ENCODE measurements at regions not wholly inside any gene's neighbourhood (a gene's known extent, or its start where the extent isn't known, plus 50 kb on each side); places are given as distances from the start of the nearest gene placed in this dataset.
"Not testable (repeated sequence)": the region's sequence is repeated elsewhere in the genome, so short reads cannot be mapped to it uniquely, and the experiment has no call there.

DNA sequence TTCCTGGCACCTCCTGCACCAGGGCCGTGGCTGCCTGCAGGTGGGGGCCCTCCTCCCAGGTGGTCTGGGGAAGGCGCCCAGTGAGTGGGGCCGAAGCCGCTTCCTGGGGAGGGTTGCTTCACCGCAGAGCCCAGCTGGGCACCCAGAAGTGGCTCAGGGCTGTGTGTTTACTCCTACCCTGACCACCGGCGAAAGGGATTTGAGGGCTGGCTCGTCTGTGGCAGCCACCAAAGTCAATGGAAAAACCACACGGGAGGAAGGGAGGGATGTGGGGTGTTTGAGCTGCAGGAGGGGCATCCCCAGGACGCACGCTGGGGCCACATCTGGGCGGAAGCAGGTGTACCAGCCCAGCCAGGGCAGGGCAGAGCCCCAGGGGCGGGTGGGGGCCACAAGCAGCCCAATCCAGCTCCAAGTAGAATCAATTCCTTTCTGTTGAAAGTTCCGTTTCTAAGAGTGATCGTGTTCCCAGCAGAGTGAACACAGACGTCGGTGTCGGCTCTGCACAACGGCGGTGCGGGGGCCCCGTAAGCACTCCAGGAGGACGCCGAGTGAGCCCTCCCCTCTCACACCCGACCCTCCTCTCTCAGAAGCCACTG lies 69.9 kb downstream of the FOXL3 start:
- peaks cover 0 to 2% (median 0%) of the 10 kb centered on the region in 3 donors for H3K27me3 ChIP-seq (ENCODE audit: control insufficient read depth in 3 of 3, insufficient read depth in 3 of 3, low read length in 3 of 3)
- no peak for FAIRE-seq
- H3K36me3 ChIP-seq (ENCODE audit: control insufficient read depth in 3 of 3, insufficient read depth in 2 of 3, low read depth in 1 of 3, low read length in 3 of 3): peaks cover 0 to 2% (median 0%) of the 10 kb centered on the region in 3 donors
- no peak for DNase-seq
- H3K27ac ChIP-seq (ENCODE audit: low read depth in 1 of 3, low read length in 2 of 3): no peak overlapping the region
- no peak overlapping the region for H3K4me3 ChIP-seq (ENCODE audit: low read depth in 1 of 3, low read length in 3 of 3)
- H3K9me3 ChIP-seq (ENCODE audit: control insufficient read depth in 2 of 2, insufficient read depth in 1 of 2, low read depth in 1 of 2, low read length in 1 of 2): peaks cover 0 to 18% of the 10 kb centered on the region in 2 donors
- 61 to 83% (median 76%) methylated on average over 21 to 25 of the region's 25 CpGs for WGBS, 3 donors
- peaks cover 0 to 10% (median 0%) of the 10 kb centered on the region in 3 donors for H3K4me1 ChIP-seq (ENCODE audit: control insufficient read depth in 3 of 3, insufficient read depth in 2 of 3, low read depth in 1 of 3, low read length in 2 of 3)

GRCh38 chr7:360454-361100 lies 70.6 kb downstream of the FOXL3 start:
- Histone ChIP-seq H3K27ac (ENCODE audit: low read depth in 1 of 3, low read length in 2 of 3) (no peak overlapping the region), H3K4me1 (ENCODE audit: control insufficient read depth in 3 of 3, insufficient read depth in 2 of 3, low read depth in 1 of 3, low read length in 2 of 3) (peaks cover 0 to 10% (median 0%) of the 10 kb centered on the region in 3 donors), H3K4me3 (ENCODE audit: low read depth in 1 of 3, low read length in 3 of 3) (no peak overlapping the region), H3K36me3 (ENCODE audit: control insufficient read depth in 3 of 3, insufficient read depth in 2 of 3, low read depth in 1 of 3, low read length in 3 of 3) (peaks cover 0 to 2% (median 0%) of the 10 kb centered on the region in 3 donors), H3K9me3 (ENCODE audit: control insufficient read depth in 2 of 2, insufficient read depth in 1 of 2, low read depth in 1 of 2, low read length in 1 of 2) (peaks cover 0 to 18% of the 10 kb centered on the region in 2 donors), H3K27me3 (ENCODE audit: control insufficient read depth in 3 of 3, insufficient read depth in 3 of 3, low read length in 3 of 3) (peaks cover 0 to 2% (median 0%) of the 10 kb centered on the region in 3 donors)
- DNase-seq (no peak), FAIRE-seq (no peak)
- 79 to 91% (median 84%) methylated on average over 39 of the region's 39 CpGs for WGBS, 3 donors

GRCh38 chr7:361182-361581 lies 71.2 kb downstream of the FOXL3 start:
- Histone ChIP-seq H3K9me3 (ENCODE audit: control insufficient read depth in 2 of 2, insufficient read depth in 1 of 2, low read depth in 1 of 2, low read length in 1 of 2) (peaks cover 0 to 18% of the 10 kb centered on the region in 2 donors), H3K4me1 (ENCODE audit: control insufficient read depth in 3 of 3, insufficient read depth in 2 of 3, low read depth in 1 of 3, low read length in 2 of 3) (peaks cover 0 to 10% (median 0%) of the 10 kb centered on the region in 3 donors)
- not testable (repeated sequence) for H3K27ac ChIP-seq (ENCODE audit: low read depth in 1 of 3, low read length in 2 of 3); FAIRE-seq; H3K4me3 ChIP-seq (ENCODE audit: low read depth in 1 of 3, low read length in 3 of 3); DNase-seq; H3K36me3 ChIP-seq (ENCODE audit: control insufficient read depth in 3 of 3, insufficient read depth in 2 of 3, low read depth in 1 of 3, low read length in 3 of 3); H3K27me3 ChIP-seq (ENCODE audit: control insufficient read depth in 3 of 3, insufficient read depth in 3 of 3, low read length in 3 of 3)
- 80 to 88% (median 87%) methylated on average over 11 to 15 of the region's 20 CpGs for WGBS, 3 donors

GRCh38 chr7:361680-362401 lies 71.9 kb downstream of the FOXL3 start:
- Histone ChIP-seq H3K9me3 (ENCODE audit: control insufficient read depth in 2 of 2, insufficient read depth in 1 of 2, low read depth in 1 of 2, low read length in 1 of 2) (peaks cover 0 to 18% of the 10 kb centered on the region in 2 donors), H3K27ac (ENCODE audit: low read depth in 1 of 3, low read length in 2 of 3) (peak overlapping the region in 1 of 3 donors; percentile 50), H3K27me3 (ENCODE audit: control insufficient read depth in 3 of 3, insufficient read depth in 3 of 3, low read length in 3 of 3) (peaks cover 0 to 2% (median 0%) of the 10 kb centered on the region in 3 donors), H3K4me3 (ENCODE audit: low read depth in 1 of 3, low read length in 3 of 3) (peak overlapping the region in 2 of 3 donors; percentile 2 to 31), H3K36me3 (ENCODE audit: control insufficient read depth in 3 of 3, insufficient read depth in 2 of 3, low read depth in 1 of 3, low read length in 3 of 3) (peaks cover 0 to 7% (median 0%) of the 10 kb centered on the region in 3 donors), H3K4me1 (ENCODE audit: control insufficient read depth in 3 of 3, insufficient read depth in 2 of 3, low read depth in 1 of 3, low read length in 2 of 3) (peaks cover 0 to 10% (median 0%) of the 10 kb centered on the region in 3 donors)
- no peak for FAIRE-seq
- DNase-seq: no peak
- WGBS, 3 donors: 81 to 87% (median 83%) methylated on average over 9 to 16 of the region's 18 CpGs

GRCh38 chr7:362402-363096 lies 72.6 kb downstream of the FOXL3 start:
- FAIRE-seq (no peak), DNase-seq (peak; percentile 45 to 65)
- peaks cover 0 to 2% (median 0%) of the 10 kb centered on the region in 3 donors for H3K27me3 ChIP-seq (ENCODE audit: control insufficient read depth in 3 of 3, insufficient read depth in 3 of 3, low read length in 3 of 3)
- H3K27ac ChIP-seq (ENCODE audit: low read depth in 1 of 3, low read length in 2 of 3): peak overlapping the region in 2 of 3 donors; percentile 24 to 50
- H3K4me1 ChIP-seq (ENCODE audit: control insufficient read depth in 3 of 3, insufficient read depth in 2 of 3, low read depth in 1 of 3, low read length in 2 of 3): peaks cover 0 to 14% (median 0%) of the 10 kb centered on the region in 3 donors
- whole genome bisulfite sequencing, 3 donors: 23 to 25% (median 25%) methylated on average over 23 of the region's 23 CpGs
- peaks cover 0 to 7% (median 0%) of the 10 kb centered on the region in 3 donors for H3K36me3 ChIP-seq (ENCODE audit: control insufficient read depth in 3 of 3, insufficient read depth in 2 of 3, low read depth in 1 of 3, low read length in 3 of 3)
- peaks cover 0 to 18% of the 10 kb centered on the region in 2 donors for H3K9me3 ChIP-seq (ENCODE audit: control insufficient read depth in 2 of 2, insufficient read depth in 1 of 2, low read depth in 1 of 2, low read length in 1 of 2)
- peak overlapping the region in 2 of 3 donors; percentile 2 to 31 for H3K4me3 ChIP-seq (ENCODE audit: low read depth in 1 of 3, low read length in 3 of 3)

DNA sequence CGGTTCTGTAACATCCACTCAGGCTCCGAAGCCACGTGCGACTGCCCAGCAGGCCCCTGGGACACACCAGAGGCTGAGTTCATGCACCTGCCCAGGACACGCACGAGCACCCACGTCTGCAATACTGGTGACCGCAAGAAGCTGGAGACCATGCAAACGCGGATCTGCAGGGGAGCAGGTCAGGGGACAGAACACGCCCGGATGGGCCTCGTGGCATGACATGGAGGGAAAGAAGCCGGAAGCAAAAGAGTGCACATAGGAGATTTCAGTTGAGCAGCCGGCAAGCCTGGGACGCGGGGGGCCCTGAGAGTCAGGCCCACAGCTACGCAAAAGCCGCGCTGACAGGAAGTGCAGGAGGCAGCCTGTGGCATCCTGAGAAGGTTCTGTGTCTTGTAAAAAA lies 73.7 kb downstream of the FOXL3 start:
- WGBS, 3 donors: 78 to 90% (median 81%) methylated on average over 20 of the region's 20 CpGs
- peaks cover 0 to 11% of the 10 kb centered on the region in 2 donors for H3K9me3 ChIP-seq (ENCODE audit: control insufficient read depth in 2 of 2, insufficient read depth in 1 of 2, low read depth in 1 of 2, low read length in 1 of 2)
- peaks cover 0 to 15% (median 0%) of the 10 kb centered on the region in 3 donors for H3K4me1 ChIP-seq (ENCODE audit: control insufficient read depth in 3 of 3, insufficient read depth in 2 of 3, low read depth in 1 of 3, low read length in 2 of 3)
- no peaks in the 10 kb centered on the region for H3K27me3 ChIP-seq (ENCODE audit: control insufficient read depth in 3 of 3, insufficient read depth in 3 of 3, low read length in 3 of 3)
- no peak for DNase-seq
- FAIRE-seq: no peak
- H3K27ac ChIP-seq (ENCODE audit: low read depth in 1 of 3, low read length in 2 of 3): no peak overlapping the region
- H3K36me3 ChIP-seq (ENCODE audit: control insufficient read depth in 3 of 3, insufficient read depth in 2 of 3, low read depth in 1 of 3, low read length in 3 of 3): peaks cover 0 to 7% (median 0%) of the 10 kb centered on the region in 3 donors
- H3K4me3 ChIP-seq (ENCODE audit: low read depth in 1 of 3, low read length in 3 of 3): no peak overlapping the region

DNA sequence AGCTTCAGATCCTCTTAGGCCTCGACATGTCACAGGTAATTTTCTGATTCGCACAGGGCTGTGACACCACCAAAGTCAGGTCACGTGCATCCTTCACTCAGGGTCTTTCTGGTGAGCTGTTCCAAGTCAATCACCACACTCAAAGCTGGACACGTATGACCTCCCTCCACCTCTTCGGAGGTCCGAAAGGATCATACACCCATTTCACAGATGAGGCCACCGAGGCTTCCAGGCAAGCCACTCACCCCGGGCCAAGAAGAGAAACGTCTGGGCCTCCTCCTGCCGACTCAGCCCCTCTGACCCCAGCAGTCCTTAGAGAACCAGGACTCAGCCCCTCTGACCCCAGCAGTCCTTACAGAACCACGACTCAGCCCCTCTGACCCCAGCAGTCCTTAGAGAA lies 74.6 kb downstream of the FOXL3 start:
- DNase-seq: no peak
- no peaks in the 10 kb centered on the region for H3K27me3 ChIP-seq (ENCODE audit: control insufficient read depth in 3 of 3, insufficient read depth in 3 of 3, low read length in 3 of 3)
- WGBS, 3 donors: 93 to 99% (median 95%) methylated on average over 11 of the region's 11 CpGs
- peaks cover 0 to 7% of the 10 kb centered on the region in 2 donors for H3K9me3 ChIP-seq (ENCODE audit: control insufficient read depth in 2 of 2, insufficient read depth in 1 of 2, low read depth in 1 of 2, low read length in 1 of 2)
- H3K4me1 ChIP-seq (ENCODE audit: control insufficient read depth in 3 of 3, insufficient read depth in 2 of 3, low read depth in 1 of 3, low read length in 2 of 3): peaks cover 0 to 24% (median 0%) of the 10 kb centered on the region in 3 donors
- H3K4me3 ChIP-seq (ENCODE audit: low read depth in 1 of 3, low read length in 3 of 3): no peak overlapping the region
- peaks cover 0 to 7% (median 0%) of the 10 kb centered on the region in 3 donors for H3K36me3 ChIP-seq (ENCODE audit: control insufficient read depth in 3 of 3, insufficient read depth in 2 of 3, low read depth in 1 of 3, low read length in 3 of 3)
- H3K27ac ChIP-seq (ENCODE audit: low read depth in 1 of 3, low read length in 2 of 3): no peak overlapping the region
- FAIRE-seq: no peak

DNA sequence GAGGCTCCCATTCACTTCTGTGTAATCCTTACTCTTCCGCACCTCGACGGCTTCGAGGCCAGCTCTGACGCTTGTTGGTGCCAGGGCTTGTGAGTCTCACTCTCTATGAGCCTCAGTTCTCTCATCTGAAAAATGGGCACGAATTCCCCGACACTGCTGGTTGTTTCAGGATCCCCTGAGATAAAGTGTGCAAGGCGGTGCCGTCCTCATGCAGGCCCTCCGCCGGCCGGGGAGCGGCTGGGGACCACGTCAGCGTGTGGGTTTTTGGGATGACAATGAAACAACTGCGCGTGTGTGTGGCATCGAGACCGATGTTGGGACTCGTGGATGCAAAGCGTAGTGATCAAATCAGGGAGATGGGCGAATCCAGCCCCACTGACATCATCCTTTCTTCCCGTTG lies 75.6 kb downstream of the FOXL3 start:
- Histone ChIP-seq H3K36me3 (ENCODE audit: control insufficient read depth in 3 of 3, insufficient read depth in 2 of 3, low read depth in 1 of 3, low read length in 3 of 3) (peaks cover 0 to 7% (median 0%) of the 10 kb centered on the region in 3 donors), H3K27me3 (ENCODE audit: control insufficient read depth in 3 of 3, insufficient read depth in 3 of 3, low read length in 3 of 3) (no peaks in the 10 kb centered on the region), H3K9me3 (ENCODE audit: control insufficient read depth in 2 of 2, insufficient read depth in 1 of 2, low read depth in 1 of 2, low read length in 1 of 2) (peaks cover 0 to 7% of the 10 kb centered on the region in 2 donors), H3K4me1 (ENCODE audit: control insufficient read depth in 3 of 3, insufficient read depth in 2 of 3, low read depth in 1 of 3, low read length in 2 of 3) (peaks cover 0 to 35% (median 0%) of the 10 kb centered on the region in 3 donors), H3K27ac (ENCODE audit: low read depth in 1 of 3, low read length in 2 of 3) (no peak overlapping the region), H3K4me3 (ENCODE audit: low read depth in 1 of 3, low read length in 3 of 3) (no peak overlapping the region)
- DNase-seq: no peak
- no peak for FAIRE-seq
- WGBS, 3 donors: 92 to 95% (median 93%) methylated on average over 23 of the region's 23 CpGs

Data from small intestine (tissue), 7 donors.